ENCODE measurements at regions not wholly inside any gene's neighbourhood (a gene's known extent, or its start where the extent isn't known, plus 50 kb on each side); places are given as distances from the start of the nearest gene placed in this dataset.

DNA sequence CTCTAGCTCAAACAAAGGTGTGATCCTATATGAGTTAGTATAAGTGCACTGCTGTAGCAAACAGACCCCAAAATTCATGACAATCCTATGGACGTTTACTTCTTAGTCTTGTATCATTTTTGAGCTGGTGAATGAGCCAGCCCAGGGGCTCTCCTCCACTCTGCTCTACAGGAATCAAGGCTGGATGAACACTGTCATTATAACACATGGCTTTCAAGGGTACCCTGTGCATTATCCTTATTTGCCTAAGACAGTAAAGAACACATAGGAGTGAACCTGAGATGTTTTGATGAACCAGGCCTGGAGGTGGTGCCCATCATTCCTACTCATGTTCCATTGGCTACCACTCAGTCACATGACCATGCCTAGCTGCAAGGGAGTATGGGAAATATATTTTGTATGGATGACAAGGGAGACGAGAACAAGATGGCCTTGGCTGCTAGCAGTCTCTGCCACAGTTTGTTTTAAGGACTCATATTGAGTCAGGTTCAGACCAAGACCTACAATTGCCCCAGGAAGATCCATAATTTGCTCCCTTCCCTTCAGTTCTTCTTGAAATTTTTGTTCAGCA, 107.4 kb upstream of the HES1 start:
- TF ChIP-seq, protein P1, sequence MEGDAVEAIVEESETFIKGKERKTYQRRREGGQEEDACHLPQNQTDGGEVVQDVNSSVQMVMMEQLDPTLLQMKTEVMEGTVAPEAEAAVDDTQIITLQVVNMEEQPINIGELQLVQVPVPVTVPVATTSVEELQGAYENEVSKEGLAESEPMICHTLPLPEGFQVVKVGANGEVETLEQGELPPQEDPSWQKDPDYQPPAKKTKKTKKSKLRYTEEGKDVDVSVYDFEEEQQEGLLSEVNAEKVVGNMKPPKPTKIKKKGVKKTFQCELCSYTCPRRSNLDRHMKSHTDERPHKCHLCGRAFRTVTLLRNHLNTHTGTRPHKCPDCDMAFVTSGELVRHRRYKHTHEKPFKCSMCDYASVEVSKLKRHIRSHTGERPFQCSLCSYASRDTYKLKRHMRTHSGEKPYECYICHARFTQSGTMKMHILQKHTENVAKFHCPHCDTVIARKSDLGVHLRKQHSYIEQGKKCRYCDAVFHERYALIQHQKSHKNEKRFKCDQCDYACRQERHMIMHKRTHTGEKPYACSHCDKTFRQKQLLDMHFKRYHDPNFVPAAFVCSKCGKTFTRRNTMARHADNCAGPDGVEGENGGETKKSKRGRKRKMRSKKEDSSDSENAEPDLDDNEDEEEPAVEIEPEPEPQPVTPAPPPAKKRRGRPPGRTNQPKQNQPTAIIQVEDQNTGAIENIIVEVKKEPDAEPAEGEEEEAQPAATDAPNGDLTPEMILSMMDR (IDR thresholded peaks at IDR 0.05), result no peak
- no peak for TF ChIP-seq POLR2A (IDR thresholded peaks at IDR 0.05)
- no peak for TF ChIP-seq POLR2AphosphoS5 (IDR thresholded peaks at IDR 0.05)

Measured in suprapubic skin (tissue), 4 donors.